HG03469 (cell line): ENCODE measurements at regions not wholly inside any gene's neighbourhood (a gene's known extent, or its start where the extent isn't known, plus 50 kb on each side); places are given as distances from the start of the nearest gene placed in this dataset.

Experiments
- ATAC-seq: cut with Tn5 transposase; IDR thresholded peaks from one replicate; pipeline ENCODE4 v1.9.1; 2021; ENCODE audit warnings: mild to moderate bottlenecking, moderate library complexity, moderate number of reproducible peaks; ENCODE audit not compliant: unreplicated experiment

GRCh38 chr5:155750571-155750970 lies 576.4 kb upstream of the SGCD start:
- ATAC-seq: no peak

GRCh38 chr5:155753943-155754581 lies 572.9 kb upstream of the SGCD start:
- no peak for ATAC-seq

- ATAC-seq: no peak
These were observed 567.7 kb upstream of the SGCD start for GRCh38 chr5:155759252-155759651.

GRCh38 chr5:155759984-155760383 lies 567.0 kb upstream of the SGCD start:
- no peak for ATAC-seq

GRCh38 chr5:155761502-155761901 lies 565.5 kb upstream of the SGCD start:
- ATAC-seq: no peak

- ATAC-seq: no peak
These were observed 561.2 kb upstream of the SGCD start for GRCh38 chr5:155765715-155766114.

- no peak for ATAC-seq
These were observed 559.5 kb upstream of the SGCD start for GRCh38 chr5:155767470-155767869.

- no peak for ATAC-seq
These were observed 558.6 kb upstream of the SGCD start for GRCh38 chr5:155768332-155768731.

- no peak for ATAC-seq
These were observed 554.8 kb upstream of the SGCD start for GRCh38 chr5:155772009-155772662.

GRCh38 chr5:155773680-155774079 lies 553.3 kb upstream of the SGCD start:
- ATAC-seq: no peak

- ATAC-seq: no peak
These were observed 546.7 kb upstream of the SGCD start for GRCh38 chr5:155780260-155780659.

GRCh38 chr5:155783246-155783645 lies 543.7 kb upstream of the SGCD start:
- ATAC-seq: no peak

GRCh38 chr5:155783791-155784190 lies 543.2 kb upstream of the SGCD start:
- no peak for ATAC-seq

GRCh38 chr5:155786108-155786507 lies 540.9 kb upstream of the SGCD start:
- no peak for ATAC-seq

GRCh38 chr5:155792873-155793272 lies 534.1 kb upstream of the SGCD start:
- no peak for ATAC-seq

GRCh38 chr5:155794795-155795194 lies 532.2 kb upstream of the SGCD start:
- ATAC-seq: no peak

GRCh38 chr5:155799308-155799707 lies 527.7 kb upstream of the SGCD start:
- ATAC-seq: no peak

- ATAC-seq: no peak
These were observed 518.9 kb upstream of the SGCD start for GRCh38 chr5:155807884-155808576.

- no peak for ATAC-seq
These were observed 511.7 kb upstream of the SGCD start for GRCh38 chr5:155815248-155815647.

GRCh38 chr5:155822177-155822576 lies 504.8 kb upstream of the SGCD start:
- no peak for ATAC-seq

GRCh38 chr5:155826611-155827507 lies 500.1 kb upstream of the SGCD start:
- no peak for ATAC-seq
